SK-N-SH (cell line): ENCODE measurements at regions not wholly inside any gene's neighbourhood (a gene's known extent, or its start where the extent isn't known, plus 50 kb on each side); places are given as distances from the start of the nearest gene placed in this dataset.

Experiments used
- EZH2phosphoT487 ChIP-seq: fragments of 200-600 bp; sonication (generic); IDR thresholded peaks from 2 replicates; pipeline ENCODE4 v1.6.1; 2017; ENCODE audit warnings: low read depth, mixed run types, mild to moderate bottlenecking, antibody characterized with exemption, moderate library complexity, borderline replicate concordance
- GABPA ChIP-seq: IDR thresholded peaks from 2 replicates; pipeline ENCODE4 v1.4.0; 2012; ENCODE audit warnings: low read depth, mild to moderate bottlenecking
- GATA2 ChIP-seq: sonication (generic); formaldehyde crosslinking; IDR thresholded peaks from 2 replicates; pipeline ENCODE4 v1.5.0; 2020; ENCODE audit warnings: mild to moderate bottlenecking, missing genetic modification reagents
- MXI1 ChIP-seq: IDR thresholded peaks from 2 replicates; pipeline ENCODE4 v1.6.1; 2012; ENCODE audit warnings: mild to moderate bottlenecking, low read depth, low read length, improper control_type of control experiment
- NFIC ChIP-seq: IDR thresholded peaks from 2 replicates; pipeline ENCODE4 v1.4.0; 2012; ENCODE audit warnings: borderline replicate concordance
- POLR2AphosphoS5 ChIP-seq: IDR thresholded peaks from 2 replicates; pipeline ENCODE4 v1.6.1; 2012; ENCODE audit warnings: low read depth, low read length
- RAD21 ChIP-seq: IDR thresholded peaks from 2 replicates; pipeline ENCODE4 v1.6.1; 2012; ENCODE audit warnings: mild to moderate bottlenecking, low read length
- RFX5 ChIP-seq: IDR thresholded peaks from 2 replicates; pipeline ENCODE4 v1.6.1; 2012; ENCODE audit warnings: mild to moderate bottlenecking, improper control_type of control experiment, low read length
- SMC3 ChIP-seq: IDR thresholded peaks from 2 replicates; pipeline ENCODE4 v1.6.1; 2012; ENCODE audit warnings: low read depth, low read length, improper control_type of control experiment
- TEAD4 ChIP-seq: IDR thresholded peaks from 2 replicates; pipeline ENCODE4 v1.4.0; 2012; ENCODE audit warnings: mild to moderate bottlenecking, borderline replicate concordance; ENCODE audit not compliant: insufficient read depth
- YY1 ChIP-seq: IDR thresholded peaks from 2 replicates; pipeline ENCODE4 v1.4.0; 2012; ENCODE audit warnings: low read depth, mild to moderate bottlenecking
- TF ChIP-seq, protein P1 (sequence below): fragments of 200-600 bp; sonication (generic); IDR thresholded peaks from 2 replicates; pipeline ENCODE4 v1.6.1; 2017; ENCODE audit warnings: antibody characterized with exemption, mild to moderate bottlenecking, moderate library complexity
- TF ChIP-seq, protein P2 (sequence below): IDR thresholded peaks from 2 replicates; pipeline ENCODE4 v1.4.0; 2012; ENCODE audit warnings: low read depth, borderline replicate concordance
- TF ChIP-seq, protein P3 (sequence below): IDR thresholded peaks from 2 replicates; pipeline ENCODE4 v1.6.1; 2012; ENCODE audit warnings: mild to moderate bottlenecking, low read depth, low read length, moderate library complexity

DNA sequence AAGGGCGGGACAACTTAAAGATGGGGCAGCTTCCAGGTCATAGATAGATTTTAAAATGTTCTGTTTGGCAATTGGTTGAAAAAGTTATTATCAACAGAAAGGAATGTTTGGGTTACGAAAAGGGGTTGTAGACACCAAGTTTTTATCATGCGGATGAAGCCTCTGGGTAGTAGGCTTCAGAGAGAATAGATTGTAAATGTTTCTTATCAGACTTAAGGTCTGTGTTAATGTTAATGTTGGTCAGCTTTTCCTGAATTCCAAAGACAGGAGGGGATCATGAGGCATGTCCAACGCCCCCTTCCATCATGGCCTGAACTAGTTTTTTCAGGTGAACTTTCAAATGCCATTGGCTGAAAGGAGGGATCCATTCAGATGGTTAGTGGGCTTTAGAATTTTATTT, 84.2 kb upstream of the KIF5B start:
- TF ChIP-seq, protein P1, sequence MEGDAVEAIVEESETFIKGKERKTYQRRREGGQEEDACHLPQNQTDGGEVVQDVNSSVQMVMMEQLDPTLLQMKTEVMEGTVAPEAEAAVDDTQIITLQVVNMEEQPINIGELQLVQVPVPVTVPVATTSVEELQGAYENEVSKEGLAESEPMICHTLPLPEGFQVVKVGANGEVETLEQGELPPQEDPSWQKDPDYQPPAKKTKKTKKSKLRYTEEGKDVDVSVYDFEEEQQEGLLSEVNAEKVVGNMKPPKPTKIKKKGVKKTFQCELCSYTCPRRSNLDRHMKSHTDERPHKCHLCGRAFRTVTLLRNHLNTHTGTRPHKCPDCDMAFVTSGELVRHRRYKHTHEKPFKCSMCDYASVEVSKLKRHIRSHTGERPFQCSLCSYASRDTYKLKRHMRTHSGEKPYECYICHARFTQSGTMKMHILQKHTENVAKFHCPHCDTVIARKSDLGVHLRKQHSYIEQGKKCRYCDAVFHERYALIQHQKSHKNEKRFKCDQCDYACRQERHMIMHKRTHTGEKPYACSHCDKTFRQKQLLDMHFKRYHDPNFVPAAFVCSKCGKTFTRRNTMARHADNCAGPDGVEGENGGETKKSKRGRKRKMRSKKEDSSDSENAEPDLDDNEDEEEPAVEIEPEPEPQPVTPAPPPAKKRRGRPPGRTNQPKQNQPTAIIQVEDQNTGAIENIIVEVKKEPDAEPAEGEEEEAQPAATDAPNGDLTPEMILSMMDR = no peak
- TF ChIP-seq MXI1 (no peak), YY1 (no peak), POLR2AphosphoS5 (no peak), RAD21 (no peak), EZH2phosphoT487 (no peak), NFIC (no peak), GABPA (no peak), RFX5 (no peak), SMC3 (no peak), TEAD4 (no peak), GATA2 (CRISPR knock-in tag) (no peak)
- TF ChIP-seq, protein P2, sequence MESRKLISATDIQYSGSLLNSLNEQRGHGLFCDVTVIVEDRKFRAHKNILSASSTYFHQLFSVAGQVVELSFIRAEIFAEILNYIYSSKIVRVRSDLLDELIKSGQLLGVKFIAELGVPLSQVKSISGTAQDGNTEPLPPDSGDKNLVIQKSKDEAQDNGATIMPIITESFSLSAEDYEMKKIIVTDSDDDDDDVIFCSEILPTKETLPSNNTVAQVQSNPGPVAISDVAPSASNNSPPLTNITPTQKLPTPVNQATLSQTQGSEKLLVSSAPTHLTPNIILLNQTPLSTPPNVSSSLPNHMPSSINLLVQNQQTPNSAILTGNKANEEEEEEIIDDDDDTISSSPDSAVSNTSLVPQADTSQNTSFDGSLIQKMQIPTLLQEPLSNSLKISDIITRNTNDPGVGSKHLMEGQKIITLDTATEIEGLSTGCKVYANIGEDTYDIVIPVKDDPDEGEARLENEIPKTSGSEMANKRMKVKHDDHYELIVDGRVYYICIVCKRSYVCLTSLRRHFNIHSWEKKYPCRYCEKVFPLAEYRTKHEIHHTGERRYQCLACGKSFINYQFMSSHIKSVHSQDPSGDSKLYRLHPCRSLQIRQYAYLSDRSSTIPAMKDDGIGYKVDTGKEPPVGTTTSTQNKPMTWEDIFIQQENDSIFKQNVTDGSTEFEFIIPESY = no peak
- TF ChIP-seq, protein P3, sequence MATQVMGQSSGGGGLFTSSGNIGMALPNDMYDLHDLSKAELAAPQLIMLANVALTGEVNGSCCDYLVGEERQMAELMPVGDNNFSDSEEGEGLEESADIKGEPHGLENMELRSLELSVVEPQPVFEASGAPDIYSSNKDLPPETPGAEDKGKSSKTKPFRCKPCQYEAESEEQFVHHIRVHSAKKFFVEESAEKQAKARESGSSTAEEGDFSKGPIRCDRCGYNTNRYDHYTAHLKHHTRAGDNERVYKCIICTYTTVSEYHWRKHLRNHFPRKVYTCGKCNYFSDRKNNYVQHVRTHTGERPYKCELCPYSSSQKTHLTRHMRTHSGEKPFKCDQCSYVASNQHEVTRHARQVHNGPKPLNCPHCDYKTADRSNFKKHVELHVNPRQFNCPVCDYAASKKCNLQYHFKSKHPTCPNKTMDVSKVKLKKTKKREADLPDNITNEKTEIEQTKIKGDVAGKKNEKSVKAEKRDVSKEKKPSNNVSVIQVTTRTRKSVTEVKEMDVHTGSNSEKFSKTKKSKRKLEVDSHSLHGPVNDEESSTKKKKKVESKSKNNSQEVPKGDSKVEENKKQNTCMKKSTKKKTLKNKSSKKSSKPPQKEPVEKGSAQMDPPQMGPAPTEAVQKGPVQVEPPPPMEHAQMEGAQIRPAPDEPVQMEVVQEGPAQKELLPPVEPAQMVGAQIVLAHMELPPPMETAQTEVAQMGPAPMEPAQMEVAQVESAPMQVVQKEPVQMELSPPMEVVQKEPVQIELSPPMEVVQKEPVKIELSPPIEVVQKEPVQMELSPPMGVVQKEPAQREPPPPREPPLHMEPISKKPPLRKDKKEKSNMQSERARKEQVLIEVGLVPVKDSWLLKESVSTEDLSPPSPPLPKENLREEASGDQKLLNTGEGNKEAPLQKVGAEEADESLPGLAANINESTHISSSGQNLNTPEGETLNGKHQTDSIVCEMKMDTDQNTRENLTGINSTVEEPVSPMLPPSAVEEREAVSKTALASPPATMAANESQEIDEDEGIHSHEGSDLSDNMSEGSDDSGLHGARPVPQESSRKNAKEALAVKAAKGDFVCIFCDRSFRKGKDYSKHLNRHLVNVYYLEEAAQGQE = no peak
